GM23338 (cell line): ENCODE measurements at regions not wholly inside any gene's neighbourhood (a gene's known extent, or its start where the extent isn't known, plus 50 kb on each side); places are given as distances from the start of the nearest gene placed in this dataset.
"Not testable (repeated sequence)": the region's sequence is repeated elsewhere in the genome, so short reads cannot be mapped to it uniquely, and the experiment has no call there.

Experiments used
- ATAC-seq: fragments of 200-7000 bp; cut with Tn5 transposase; 3 replicates; pipeline ENCODE4 v1.9.1; 2020
- DNase-seq: peaks from one replicate; pipeline ENCODE4 v3.0.0-alpha.2; 2015; ENCODE audit warnings: low spot score
- H2AFZ ChIP-seq: fragments of 200-600 bp; sonication (generic); 2 replicates; pipeline ENCODE4 v1.8.0; 2016; ENCODE audit warnings: antibody characterized with exemption, mild to moderate bottlenecking, moderate library complexity
- H3F3A ChIP-seq: fragments of 200-600 bp; sonication (generic); replicated peaks from 2 replicates; pipeline ENCODE4 v1.8.0; 2017; ENCODE audit warnings: antibody characterized with exemption, mixed run types, low read depth
- H3K27ac ChIP-seq: fragments of 200-600 bp; sonication (generic); 2 replicates; pipeline ENCODE4 v1.6.1; 2016; ENCODE audit warnings: low read depth
- H3K27me3 ChIP-seq: fragments of 200-600 bp; sonication (generic); 2 replicates; pipeline ENCODE4 v1.8.0; 2016; ENCODE audit warnings: mild to moderate bottlenecking, mixed run types, moderate library complexity; ENCODE audit not compliant: insufficient read depth
- H3K36me3 ChIP-seq: fragments of 200-600 bp; sonication (generic); 2 replicates; pipeline ENCODE4 v1.8.0; 2016; ENCODE audit warnings: mild to moderate bottlenecking; ENCODE audit not compliant: insufficient read depth
- H3K4me1 ChIP-seq: fragments of 200-600 bp; sonication (generic); 2 replicates; pipeline ENCODE4 v1.8.0; 2016; ENCODE audit warnings: mild to moderate bottlenecking, moderate library complexity; ENCODE audit not compliant: insufficient read depth
- H3K4me2 ChIP-seq: fragments of 200-600 bp; sonication (generic); 2 replicates; pipeline ENCODE4 v1.7.1; 2017; ENCODE audit warnings: mixed run types
- H3K4me3 ChIP-seq: fragments of 200-600 bp; sonication (generic); 2 replicates; pipeline ENCODE4 v1.6.1; 2016; ENCODE audit warnings: mixed run types
- H3K79me2 ChIP-seq: fragments of 200-600 bp; sonication (generic); replicated peaks from 2 replicates; pipeline ENCODE4 v1.8.0; 2017; ENCODE audit warnings: mild to moderate bottlenecking; ENCODE audit not compliant: insufficient read depth
- H3K9me2 ChIP-seq: fragments of 200-600 bp; sonication (generic); 2 replicates; pipeline ENCODE4 v1.8.0; 2017; ENCODE audit not compliant: insufficient read depth
- H4K20me1 ChIP-seq: fragments of 200-600 bp; sonication (generic); replicated peaks from 2 replicates; pipeline ENCODE4 v1.8.0; 2017; ENCODE audit warnings: mild to moderate bottlenecking; ENCODE audit not compliant: insufficient read depth
- H3K27ac Mint-ChIP-seq: 2 replicates; pipeline ENCODE4 v1.8.0; 2020; ENCODE audit warnings: inconsistent platforms, mild to moderate bottlenecking, moderate library complexity, mixed read lengths
- H3K27me3 Mint-ChIP-seq: 3 replicates; pipeline ENCODE4 v1.8.0; 2022; ENCODE audit warnings: low read depth, mild to moderate bottlenecking, moderate library complexity, mixed read lengths, inconsistent platforms; ENCODE audit not compliant: insufficient read depth, poor library complexity
- H3K36me3 Mint-ChIP-seq: 3 replicates; pipeline ENCODE4 v1.8.0; 2021; ENCODE audit warnings: low read depth, mild to moderate bottlenecking, inconsistent platforms, moderate library complexity, mixed read lengths
- H3K4me1 Mint-ChIP-seq: 3 replicates; pipeline ENCODE4 v1.8.0; 2020; ENCODE audit warnings: mild to moderate bottlenecking, inconsistent platforms, mixed read lengths
- H3K4me3 Mint-ChIP-seq: 3 replicates; pipeline ENCODE4 v1.8.0; 2021; ENCODE audit warnings: moderate library complexity, mild to moderate bottlenecking, inconsistent platforms, mixed read lengths
- H3K9me3 Mint-ChIP-seq: 3 replicates; pipeline ENCODE4 v1.8.0; 2020; ENCODE audit warnings: moderate library complexity, mild to moderate bottlenecking, inconsistent platforms, mixed read lengths

DNA sequence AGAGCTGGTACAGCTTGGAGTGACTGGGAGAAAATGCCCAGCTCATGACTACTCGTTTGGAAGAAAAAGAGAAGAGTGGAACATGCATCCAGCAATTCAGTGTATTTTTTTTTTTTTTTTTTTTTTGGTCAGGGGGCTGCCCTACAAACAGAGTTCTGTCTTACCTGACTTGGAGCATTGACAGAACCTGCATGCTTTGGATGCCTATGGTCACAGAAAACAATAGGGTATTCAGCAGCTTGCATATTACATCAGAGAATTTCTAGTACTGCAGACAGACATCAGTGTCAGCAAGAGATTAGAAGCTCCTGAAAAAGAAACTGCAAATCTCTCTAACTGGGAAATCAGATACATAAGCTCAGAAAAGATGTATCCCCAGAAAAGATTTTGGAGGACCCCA, 894.4 kb downstream of the SPATA31A7 start:
- not testable (repeated sequence) for H3K9me3 Mint-ChIP-seq, DNase-seq
- ATAC-seq, result peak; percentile 65

DNA sequence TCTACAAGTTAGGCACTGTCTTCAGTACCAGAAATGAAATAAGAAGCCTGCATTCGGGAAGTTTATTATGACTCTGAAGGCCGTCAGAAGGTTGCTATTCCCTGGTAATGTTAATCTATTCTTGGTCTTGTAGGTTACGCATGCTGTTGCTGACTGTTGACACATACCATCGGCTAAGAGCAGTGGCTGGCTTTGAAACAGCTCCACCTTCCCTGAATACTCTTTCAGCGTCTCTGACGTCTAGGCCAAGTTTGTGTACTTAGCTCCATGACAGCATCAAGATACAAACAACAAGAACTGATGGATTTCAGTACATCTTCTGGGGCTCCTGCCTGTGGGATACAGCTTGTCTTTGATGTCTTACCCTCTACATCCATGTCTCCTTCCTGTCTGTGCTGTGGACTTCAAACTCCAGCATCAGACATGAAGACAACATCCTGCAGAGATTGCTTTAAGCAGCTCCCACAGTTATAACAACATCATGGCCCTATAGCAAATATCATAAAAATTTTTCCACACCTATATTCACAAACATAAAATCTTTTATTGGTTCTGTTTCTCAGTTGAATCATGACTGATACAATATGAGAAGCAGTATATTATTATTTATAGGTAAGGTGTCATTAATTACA, 906.0 kb downstream of the SPATA31A7 start:
- H3K36me3 Mint-ChIP-seq, H4K20me1 ChIP-seq, H3K4me1 ChIP-seq, H2AFZ ChIP-seq, ATAC-seq, H3K4me1 Mint-ChIP-seq, H3K79me2 ChIP-seq, H3K4me2 ChIP-seq, H3K27ac ChIP-seq, H3F3A ChIP-seq, DNase-seq, H3K4me3 Mint-ChIP-seq, H3K9me2 ChIP-seq, H3K9me3 Mint-ChIP-seq, H3K27me3 ChIP-seq, H3K4me3 ChIP-seq, H3K27me3 Mint-ChIP-seq, H3K36me3 ChIP-seq, H3K27ac Mint-ChIP-seq: not testable (repeated sequence)

More for the DNA sequence above, 894.4 kb downstream of the SPATA31A7 start:
- not testable (repeated sequence) for H3F3A ChIP-seq, H3K27me3 ChIP-seq, H4K20me1 ChIP-seq, H3K4me1 ChIP-seq, H3K4me3 Mint-ChIP-seq, H3K4me3 ChIP-seq, H3K4me2 ChIP-seq, H3K79me2 ChIP-seq, H3K4me1 Mint-ChIP-seq, H3K27me3 Mint-ChIP-seq, H3K36me3 Mint-ChIP-seq, H3K36me3 ChIP-seq, H2AFZ ChIP-seq, H3K9me2 ChIP-seq, H3K27ac Mint-ChIP-seq, H3K27ac ChIP-seq

DNA sequence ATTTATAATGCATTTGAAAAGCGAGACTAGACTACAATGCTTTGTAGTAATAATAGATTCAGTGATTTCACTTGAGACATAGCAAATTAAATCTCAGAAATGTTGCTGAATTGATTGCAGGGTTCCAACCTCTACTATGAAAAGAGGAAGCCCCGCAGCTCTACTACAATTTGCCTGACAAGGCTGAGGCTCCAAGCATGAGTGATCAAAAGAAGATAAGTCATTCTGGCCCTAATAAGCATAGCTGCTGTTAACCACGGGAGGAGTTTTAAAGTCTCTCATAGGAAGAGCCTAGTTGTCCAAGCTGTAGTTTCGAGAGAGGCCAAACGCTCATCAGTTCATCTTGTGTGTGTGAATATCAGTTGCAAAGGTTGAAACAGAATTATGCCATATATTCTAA, 920.6 kb downstream of the SPATA31A7 start:
- not testable (repeated sequence) for ATAC-seq, H4K20me1 ChIP-seq, H3K36me3 ChIP-seq, H3K4me1 ChIP-seq, H3K27me3 ChIP-seq, H3F3A ChIP-seq, H3K4me3 Mint-ChIP-seq, DNase-seq, H3K4me2 ChIP-seq, H3K4me3 ChIP-seq, H3K9me2 ChIP-seq, H2AFZ ChIP-seq, H3K9me3 Mint-ChIP-seq, H3K27ac ChIP-seq, H3K27me3 Mint-ChIP-seq, H3K79me2 ChIP-seq, H3K4me1 Mint-ChIP-seq, H3K36me3 Mint-ChIP-seq, H3K27ac Mint-ChIP-seq

DNA sequence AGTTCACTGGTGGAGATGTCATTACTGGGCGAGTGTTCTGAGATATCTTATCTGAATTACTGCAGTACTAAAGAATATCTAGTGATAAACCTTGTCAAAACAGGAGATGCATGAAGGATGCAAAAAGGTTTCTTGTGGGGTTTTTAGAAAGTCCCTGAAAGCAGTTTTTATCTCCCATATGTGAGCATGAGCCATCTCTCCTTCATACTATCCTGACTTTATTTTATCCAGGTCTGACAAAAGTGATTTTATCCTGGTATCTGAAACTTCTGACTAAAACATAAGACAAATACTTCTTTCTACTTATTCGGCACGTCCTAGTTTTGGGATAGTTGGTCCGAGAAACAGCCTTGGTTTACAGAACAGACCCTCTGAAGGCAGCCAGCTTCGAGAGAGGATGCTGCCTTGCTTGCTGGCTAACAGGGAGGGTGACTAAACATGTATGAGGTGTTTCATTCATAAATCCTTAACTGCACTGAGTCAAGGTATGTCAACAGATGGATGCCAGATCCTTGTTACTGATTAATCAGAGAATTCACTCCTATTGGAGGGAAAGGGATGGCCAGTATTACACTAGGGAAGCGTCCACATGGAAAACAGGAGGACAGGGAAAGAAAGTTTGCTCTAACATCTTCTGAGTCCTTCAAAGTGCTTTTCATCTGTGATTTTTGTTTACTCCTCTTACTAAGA, 927.3 kb downstream of the SPATA31A7 start:
- H3K4me3 Mint-ChIP-seq, ATAC-seq: not testable (repeated sequence)

DNA sequence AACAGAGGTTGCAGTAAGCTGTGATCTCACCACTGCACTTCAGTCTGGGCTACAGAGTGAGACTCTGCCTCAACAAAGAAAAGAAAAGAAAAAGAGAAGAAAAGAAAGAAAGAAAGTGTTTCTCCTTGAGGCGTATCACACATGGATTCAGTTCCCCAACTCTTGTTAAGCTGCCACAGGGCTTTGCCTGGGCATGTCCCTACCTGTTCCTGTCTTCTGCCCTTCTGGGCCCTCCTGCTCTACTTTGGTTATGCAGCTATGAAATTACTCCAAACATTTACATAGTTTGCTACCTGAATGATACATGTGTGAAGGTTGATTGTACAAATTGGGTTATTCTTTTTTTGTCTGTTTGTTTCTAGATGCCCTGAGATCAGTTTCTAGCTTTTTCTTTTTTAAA, 929.8 kb downstream of the SPATA31A7 start:
- not testable (repeated sequence) for ATAC-seq, H3K27ac Mint-ChIP-seq

More for the DNA sequence above, 927.3 kb downstream of the SPATA31A7 start:
- H3K4me1 ChIP-seq, H3F3A ChIP-seq, DNase-seq, H3K36me3 Mint-ChIP-seq, H3K27ac ChIP-seq, H3K9me2 ChIP-seq, H3K4me2 ChIP-seq, H3K9me3 Mint-ChIP-seq, H3K27me3 ChIP-seq, H3K27ac Mint-ChIP-seq, H3K4me1 Mint-ChIP-seq, H4K20me1 ChIP-seq, H3K4me3 ChIP-seq, H2AFZ ChIP-seq, H3K79me2 ChIP-seq, H3K36me3 ChIP-seq, H3K27me3 Mint-ChIP-seq: not testable (repeated sequence)

DNA sequence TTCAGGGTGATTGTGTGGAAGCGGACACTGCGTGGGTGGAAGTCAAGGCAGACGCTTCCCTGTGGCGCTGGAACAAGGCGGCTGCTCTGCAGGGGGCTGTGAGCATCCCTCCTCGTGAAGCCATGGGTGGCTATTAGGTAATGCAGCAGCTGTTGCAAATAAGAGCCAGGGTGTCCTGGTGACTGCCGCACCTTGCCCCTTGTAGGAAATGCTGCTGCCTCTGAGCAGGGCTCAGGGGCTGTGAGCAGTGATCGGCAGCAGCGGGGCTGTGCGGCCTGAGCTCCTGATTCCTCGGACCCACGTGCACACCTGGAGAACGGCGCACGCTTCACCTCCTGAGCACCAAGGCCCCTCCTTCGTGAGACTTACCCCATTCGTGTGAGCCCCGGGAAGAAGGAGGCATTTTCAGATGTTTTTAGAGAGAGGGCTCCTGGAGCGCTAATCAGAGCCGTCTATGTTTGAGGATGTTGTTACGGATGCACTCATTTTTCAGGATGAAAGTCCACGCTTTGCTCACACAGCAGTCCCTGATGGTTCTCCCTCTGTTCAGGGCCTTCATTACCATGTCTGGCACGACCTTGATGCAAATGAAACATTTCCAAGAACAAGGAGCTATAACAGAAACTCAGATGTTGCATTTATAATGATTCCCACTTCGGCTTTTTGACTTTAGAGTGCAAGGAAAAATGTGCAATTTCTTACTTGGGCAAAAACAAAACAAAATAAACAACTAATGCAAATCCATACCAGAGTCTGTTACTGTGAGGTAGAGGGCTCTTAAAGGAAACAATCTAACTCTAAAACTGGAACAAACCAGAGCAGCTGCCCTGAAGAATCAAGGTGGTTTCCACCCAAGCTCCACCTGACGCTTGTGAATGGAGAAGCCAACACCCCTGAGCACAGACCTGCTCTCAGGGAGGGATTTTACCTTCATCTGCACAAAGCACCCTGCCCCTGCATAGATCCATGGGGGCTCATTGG, 936.1 kb downstream of the SPATA31A7 start:
- not testable (repeated sequence) for H3K4me1 Mint-ChIP-seq, H3K27me3 ChIP-seq, H3K4me3 ChIP-seq, H3K36me3 ChIP-seq, H3K27me3 Mint-ChIP-seq, H3F3A ChIP-seq, H4K20me1 ChIP-seq, H3K27ac ChIP-seq, H3K27ac Mint-ChIP-seq, H3K4me2 ChIP-seq, H3K9me3 Mint-ChIP-seq, H3K36me3 Mint-ChIP-seq, H3K9me2 ChIP-seq, DNase-seq, H3K4me3 Mint-ChIP-seq, H3K79me2 ChIP-seq, H2AFZ ChIP-seq, H3K4me1 ChIP-seq
- peak; percentile 80 for ATAC-seq

More for the DNA sequence above, 929.8 kb downstream of the SPATA31A7 start:
- not testable (repeated sequence) for H3K4me1 ChIP-seq, H3K27ac ChIP-seq, H3K4me3 Mint-ChIP-seq, DNase-seq, H3K27me3 Mint-ChIP-seq, H4K20me1 ChIP-seq, H3K4me1 Mint-ChIP-seq, H3K36me3 ChIP-seq, H3K9me3 Mint-ChIP-seq, H2AFZ ChIP-seq, H3K27me3 ChIP-seq, H3K4me2 ChIP-seq, H3K79me2 ChIP-seq, H3F3A ChIP-seq, H3K9me2 ChIP-seq, H3K36me3 Mint-ChIP-seq, H3K4me3 ChIP-seq
